ENCODE measurements at regions not wholly inside any gene's neighbourhood (a gene's known extent, or its start where the extent isn't known, plus 50 kb on each side); places are given as distances from the start of the nearest gene placed in this dataset.
A peak's percentile ranks its signal among the peaks of the same experiment; 100 is the strongest.
"Not testable (repeated sequence)": the region's sequence is repeated elsewhere in the genome, so short reads cannot be mapped to it uniquely, and the experiment has no call there.

DNA sequence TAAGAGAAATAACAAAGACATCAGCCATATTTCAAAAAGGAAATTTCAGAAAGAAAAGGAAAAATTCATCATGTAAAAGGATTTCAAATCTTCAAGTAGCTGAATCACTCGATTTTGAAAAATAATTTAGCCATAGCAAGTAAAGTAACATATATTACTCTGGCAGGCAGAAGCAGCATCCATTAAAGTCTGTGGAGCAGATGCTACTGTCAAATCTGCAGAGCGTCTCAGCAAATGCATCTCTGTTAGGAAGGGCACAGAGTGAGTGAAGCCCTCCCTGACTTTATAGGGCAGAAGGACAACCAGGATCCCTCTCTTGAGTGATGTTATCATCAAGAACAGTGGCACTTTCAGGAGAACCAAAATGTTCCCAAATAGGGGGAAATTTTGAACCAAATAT lies 445.5 kb downstream of the EFNB2 start:
- no peak for TF ChIP-seq CTCF (IDR thresholded peaks at IDR 0.05; ENCODE audit: low read depth, low read length)
- no peak overlapping the region for H3K4me3 ChIP-seq (ENCODE audit: low read depth, low read length)
- in situ Hi-C loops (cut with HindIII; ENCODE audit: low sequenced_read_pairs): no loop called here
- no peak for DNase-seq (ENCODE audit: low read depth, low spot score)

DNA sequence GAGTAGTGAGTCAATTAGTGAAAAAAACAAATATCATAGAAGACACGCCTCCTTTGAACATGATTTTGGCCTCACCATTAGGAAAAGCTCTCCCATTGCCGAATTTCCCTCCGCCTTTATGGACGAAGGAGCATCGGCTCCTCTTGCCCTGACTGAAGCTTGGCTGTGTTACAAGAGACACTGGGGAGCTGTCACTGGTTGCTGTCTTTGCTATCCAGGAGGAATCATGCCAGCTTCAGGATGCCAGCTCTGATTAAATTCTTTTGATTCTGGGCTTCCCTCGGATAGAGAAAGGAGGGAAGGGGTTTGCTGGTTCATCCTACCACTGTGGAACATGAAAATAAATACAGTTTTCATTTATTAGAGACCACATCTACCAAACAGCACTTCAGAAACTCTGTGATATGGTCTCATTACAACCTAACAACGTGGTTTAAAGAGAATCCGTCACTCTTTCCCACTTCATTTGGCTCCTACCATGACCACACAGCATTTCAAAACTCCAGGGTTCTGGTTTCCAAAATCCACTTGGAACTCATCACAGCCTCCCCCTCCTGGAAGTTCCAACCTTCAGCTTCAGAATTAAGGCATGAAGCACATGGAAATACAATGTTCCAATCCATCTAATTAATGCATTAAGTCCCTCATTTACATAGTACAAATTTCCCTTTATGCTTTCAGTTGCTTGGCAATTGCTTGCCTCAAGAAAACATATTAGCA lies 446.0 kb downstream of the EFNB2 start:
- in situ Hi-C loops (cut with HindIII; ENCODE audit: low sequenced_read_pairs): no loop called here
- TF ChIP-seq CTCF (IDR thresholded peaks at IDR 0.05; ENCODE audit: low read depth, low read length): no peak
- DNase-seq (ENCODE audit: low read depth, low spot score): no peak
- no peak overlapping the region for H3K4me3 ChIP-seq (ENCODE audit: low read depth, low read length)

DNA sequence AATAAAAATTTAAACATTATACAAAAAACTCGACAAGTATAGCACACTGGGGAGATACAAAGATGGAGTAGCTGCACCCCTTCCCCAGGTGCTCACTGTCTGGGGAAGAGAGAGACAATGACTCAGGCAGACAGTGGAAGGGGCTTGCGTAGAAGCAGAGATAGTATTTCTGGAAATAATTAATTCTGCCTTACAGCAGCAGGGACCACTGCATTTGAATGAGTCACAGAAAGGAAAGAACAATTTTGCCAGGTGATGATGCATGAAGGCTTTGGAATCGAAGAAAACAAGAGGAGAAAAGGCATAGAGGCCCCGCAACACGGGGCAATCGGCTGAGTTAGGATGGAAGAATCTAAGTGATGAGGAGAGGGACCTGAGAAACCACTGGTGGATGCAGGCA lies 447.4 kb downstream of the EFNB2 start:
- H3K4me3 ChIP-seq (ENCODE audit: low read depth, low read length): no peak overlapping the region
- in situ Hi-C loops (cut with HindIII; ENCODE audit: low sequenced_read_pairs): no loop called here
- no peak for TF ChIP-seq CTCF (IDR thresholded peaks at IDR 0.05; ENCODE audit: low read depth, low read length)
- peak; percentile 85 for DNase-seq (ENCODE audit: low read depth, low spot score)

DNA sequence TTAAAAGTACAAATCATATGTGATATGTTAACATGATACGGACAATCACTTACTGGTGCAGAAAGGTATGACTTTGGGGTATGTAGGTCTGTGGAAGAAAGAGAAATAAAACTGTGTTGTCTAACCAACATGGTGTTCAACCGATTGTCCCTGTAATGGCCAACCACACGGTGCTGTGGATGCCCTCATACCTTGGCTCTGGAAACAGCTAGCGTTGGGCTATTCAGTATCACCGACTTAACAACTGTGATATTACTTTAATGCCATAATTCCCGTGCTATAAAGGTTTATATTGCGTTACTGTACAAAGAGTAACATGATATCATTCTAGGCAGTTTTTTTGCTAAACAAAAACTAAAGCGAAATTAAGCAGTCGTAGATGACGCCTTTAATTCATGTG lies 448.3 kb downstream of the EFNB2 start:
- in situ Hi-C loops (cut with HindIII; ENCODE audit: low sequenced_read_pairs): no loop called here
- no peak for TF ChIP-seq CTCF (IDR thresholded peaks at IDR 0.05; ENCODE audit: low read depth, low read length)
- H3K4me3 ChIP-seq (ENCODE audit: low read depth, low read length): no peak overlapping the region
- DNase-seq (ENCODE audit: low read depth, low spot score): no peak

DNA sequence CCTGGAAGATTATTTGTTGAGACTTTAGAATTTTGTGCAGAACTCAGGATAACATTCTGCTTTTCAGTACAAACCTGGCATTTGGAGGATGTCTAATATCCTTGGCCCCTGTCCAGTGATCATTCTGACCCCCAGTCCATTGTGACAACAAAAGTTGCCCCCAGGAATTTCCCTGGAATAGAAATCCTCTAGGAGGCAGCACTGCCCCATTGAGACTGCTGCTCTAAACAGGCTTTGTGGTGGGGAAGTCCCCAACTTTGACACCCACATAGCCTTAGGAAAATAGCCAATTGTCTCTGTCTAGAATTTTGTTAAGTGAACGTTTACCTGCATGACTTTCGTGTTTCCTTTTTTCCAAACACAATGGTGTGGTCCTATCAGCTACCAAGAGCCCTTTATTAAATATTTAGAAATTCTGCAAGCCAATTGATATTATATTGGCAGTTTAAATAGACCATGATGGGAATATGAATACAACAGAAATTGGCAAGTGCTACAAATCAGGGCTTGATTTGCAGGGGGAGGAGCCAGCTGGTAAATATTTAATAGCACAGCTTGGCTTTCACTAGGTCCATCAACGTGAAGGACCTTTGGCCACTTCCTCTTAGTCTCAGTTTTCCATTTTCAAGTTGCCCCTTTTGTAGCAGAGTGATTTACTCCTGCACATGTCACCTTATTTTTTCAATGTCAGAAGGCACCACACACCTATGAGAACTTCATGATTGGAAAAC lies 451.7 kb downstream of the EFNB2 start:
- TF ChIP-seq CTCF (IDR thresholded peaks at IDR 0.05; ENCODE audit: low read depth, low read length): peak; percentile 71
- in situ Hi-C loops (cut with HindIII; ENCODE audit: low sequenced_read_pairs): no loop called here
- DNase-seq (ENCODE audit: low read depth, low spot score): peak; percentile 61
- no peak overlapping the region for H3K4me3 ChIP-seq (ENCODE audit: low read depth, low read length)

DNA sequence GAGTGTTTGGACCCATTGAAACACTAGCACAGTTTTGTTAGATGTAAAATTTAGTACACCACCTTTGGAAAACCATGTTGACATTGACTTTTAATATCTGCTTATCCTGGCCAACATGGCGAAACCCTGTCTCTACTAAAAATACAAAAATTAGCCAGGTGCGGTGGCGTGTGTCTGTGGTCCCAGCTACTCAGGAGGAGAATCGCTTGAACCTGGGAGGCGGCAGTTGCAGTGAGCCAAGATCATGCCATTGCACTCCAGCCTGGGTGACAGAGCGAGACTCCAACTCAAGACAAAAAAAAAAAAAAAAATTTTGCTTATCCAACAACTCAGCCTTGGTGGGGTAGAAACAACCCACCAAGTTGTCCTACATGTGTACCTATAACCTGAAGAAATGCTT lies 454.2 kb downstream of the EFNB2 start:
- DNase-seq (ENCODE audit: low read depth, low spot score); H3K4me3 ChIP-seq (ENCODE audit: low read depth, low read length); in situ Hi-C loops (cut with HindIII; ENCODE audit: low sequenced_read_pairs): not testable (repeated sequence)

DNA sequence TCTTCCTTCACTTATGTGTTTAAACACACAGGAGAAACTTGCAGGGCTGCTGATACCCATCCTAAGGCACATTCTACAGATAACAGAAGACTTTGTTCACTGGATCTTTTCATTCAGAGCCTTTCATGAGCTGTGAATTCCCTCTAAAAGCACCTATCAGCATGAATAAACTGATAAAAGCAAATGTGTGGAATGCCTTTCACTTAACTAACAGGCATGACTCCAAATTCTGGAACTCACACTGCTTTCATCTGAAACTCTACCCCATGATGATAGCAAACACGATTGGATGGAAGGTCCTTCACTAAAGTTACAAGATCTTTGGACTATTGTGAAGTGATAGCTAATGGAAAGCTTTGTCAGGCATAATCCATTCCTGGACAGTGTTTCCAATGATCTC lies 457.3 kb downstream of the EFNB2 start:
- DNase-seq (ENCODE audit: low read depth, low spot score): peak; percentile 27
- H3K4me3 ChIP-seq (ENCODE audit: low read depth, low read length): no peak overlapping the region
- in situ Hi-C loops (cut with HindIII; ENCODE audit: low sequenced_read_pairs): no loop called here
- TF ChIP-seq CTCF (IDR thresholded peaks at IDR 0.05; ENCODE audit: low read depth, low read length): no peak

Measured in astrocyte of the spinal cord (primary cell).